ENCODE measurements at regions not wholly inside any gene's neighbourhood (a gene's known extent, or its start where the extent isn't known, plus 50 kb on each side); places are given as distances from the start of the nearest gene placed in this dataset.
A peak's percentile ranks its signal among the peaks of the same experiment; 100 is the strongest.

DNA sequence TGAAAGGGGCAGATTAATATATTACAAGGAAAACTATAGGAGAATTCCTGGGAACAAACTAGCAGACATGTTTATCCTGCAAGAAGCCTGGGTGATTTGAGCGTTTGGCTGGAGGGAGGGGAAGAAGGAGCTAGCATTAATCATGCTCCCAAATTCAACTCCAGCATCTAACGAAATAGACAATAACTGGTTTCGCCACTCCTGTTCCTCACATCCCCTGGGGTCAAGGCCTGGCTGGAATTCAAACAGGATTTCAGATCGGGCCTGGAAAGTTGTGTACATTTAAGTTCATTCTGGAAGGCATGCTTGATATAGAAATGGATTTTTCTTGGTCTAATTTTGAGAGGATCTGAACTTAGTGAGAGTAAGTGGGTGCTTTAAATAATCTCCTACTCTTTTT lies 126.1 kb upstream of the CTAGE1 start:
- no peak for DNase-seq (ENCODE audit: low spot score)

DNA sequence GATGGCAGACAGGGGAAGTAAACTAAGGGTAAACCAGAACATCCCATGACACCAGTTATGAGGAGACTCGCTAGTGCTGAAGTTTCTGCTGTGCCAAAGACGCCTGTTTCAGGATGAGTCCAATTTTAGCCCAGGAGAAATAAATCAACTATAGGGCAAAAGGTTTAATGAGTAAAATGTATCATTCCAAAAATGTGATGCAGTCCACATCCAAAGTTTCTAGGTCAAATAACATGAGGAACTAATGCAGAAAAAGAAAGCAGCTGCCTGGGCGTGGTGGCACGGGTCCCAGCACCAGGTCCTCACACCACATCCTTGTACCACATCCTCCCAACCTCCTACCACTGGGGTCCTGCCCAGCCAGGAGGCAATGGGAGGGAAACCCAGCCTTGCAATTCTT lies 126.9 kb upstream of the CTAGE1 start:
- no peak for DNase-seq (ENCODE audit: low spot score)

DNA sequence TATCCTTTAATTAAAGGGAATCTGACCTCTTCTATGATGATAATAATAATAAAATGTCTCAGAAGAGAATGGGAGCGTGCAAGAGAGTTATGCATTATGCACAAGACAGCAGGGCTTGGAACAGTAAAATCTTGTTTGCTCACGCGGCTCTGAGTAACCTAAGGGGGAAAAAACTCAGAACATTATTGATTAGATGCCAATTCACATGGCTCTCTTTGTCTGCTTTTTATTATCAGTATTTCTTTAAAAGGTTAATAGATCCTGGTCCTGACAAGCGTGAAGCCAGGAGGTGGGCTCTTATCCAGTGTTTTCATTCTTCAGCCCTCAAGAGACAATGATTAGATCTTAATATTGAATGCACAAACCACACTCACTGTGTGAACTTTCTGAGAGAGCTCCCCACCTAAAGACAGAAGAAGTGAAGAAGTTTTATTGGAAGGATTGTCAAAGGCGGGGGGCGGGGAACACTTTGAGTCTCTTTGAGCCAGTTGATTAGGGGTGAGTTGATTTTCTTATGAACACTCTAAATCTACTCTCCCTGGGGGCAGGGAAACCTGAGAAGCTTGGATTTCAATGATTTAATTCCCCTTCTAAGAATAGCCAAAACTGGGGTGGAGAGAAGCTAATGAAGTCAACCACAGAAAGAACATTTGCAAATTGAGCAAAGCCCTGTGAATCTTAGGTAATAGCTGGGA lies 127.5 kb upstream of the CTAGE1 start:
- no peak for DNase-seq (ENCODE audit: low spot score)

DNA sequence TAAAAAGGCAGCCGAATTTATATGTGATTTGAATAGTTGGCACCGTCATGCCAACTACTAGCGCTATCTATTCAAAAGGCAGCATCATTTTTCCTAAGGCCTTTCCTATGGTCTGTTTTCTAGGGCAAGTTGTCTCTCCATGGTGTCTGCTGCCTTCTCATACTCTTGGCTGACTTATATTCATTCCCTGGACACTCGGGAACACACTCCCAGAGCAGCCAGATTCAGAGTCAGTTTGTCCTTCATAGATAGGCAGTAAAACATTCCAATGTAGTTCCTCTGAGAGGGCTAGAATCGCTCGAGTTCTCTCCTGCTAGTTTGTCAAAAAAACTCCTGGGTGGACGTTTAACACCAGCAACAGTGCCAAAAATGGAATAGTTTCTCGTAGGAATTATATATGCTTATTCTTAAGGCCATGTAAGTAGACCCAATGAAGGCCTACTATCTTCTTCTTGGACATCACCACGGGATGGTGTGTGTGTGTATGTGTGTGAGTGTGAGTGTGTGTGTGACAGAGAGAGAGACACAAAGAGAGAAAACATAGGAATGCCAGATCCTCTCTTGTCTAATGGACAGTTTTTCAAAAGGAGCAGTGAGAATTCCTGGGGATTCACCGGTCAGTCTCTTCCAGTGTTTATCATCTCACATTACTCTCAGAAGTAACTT lies 129.3 kb upstream of the CTAGE1 start:
- DNase-seq (ENCODE audit: low spot score), result no peak

DNA sequence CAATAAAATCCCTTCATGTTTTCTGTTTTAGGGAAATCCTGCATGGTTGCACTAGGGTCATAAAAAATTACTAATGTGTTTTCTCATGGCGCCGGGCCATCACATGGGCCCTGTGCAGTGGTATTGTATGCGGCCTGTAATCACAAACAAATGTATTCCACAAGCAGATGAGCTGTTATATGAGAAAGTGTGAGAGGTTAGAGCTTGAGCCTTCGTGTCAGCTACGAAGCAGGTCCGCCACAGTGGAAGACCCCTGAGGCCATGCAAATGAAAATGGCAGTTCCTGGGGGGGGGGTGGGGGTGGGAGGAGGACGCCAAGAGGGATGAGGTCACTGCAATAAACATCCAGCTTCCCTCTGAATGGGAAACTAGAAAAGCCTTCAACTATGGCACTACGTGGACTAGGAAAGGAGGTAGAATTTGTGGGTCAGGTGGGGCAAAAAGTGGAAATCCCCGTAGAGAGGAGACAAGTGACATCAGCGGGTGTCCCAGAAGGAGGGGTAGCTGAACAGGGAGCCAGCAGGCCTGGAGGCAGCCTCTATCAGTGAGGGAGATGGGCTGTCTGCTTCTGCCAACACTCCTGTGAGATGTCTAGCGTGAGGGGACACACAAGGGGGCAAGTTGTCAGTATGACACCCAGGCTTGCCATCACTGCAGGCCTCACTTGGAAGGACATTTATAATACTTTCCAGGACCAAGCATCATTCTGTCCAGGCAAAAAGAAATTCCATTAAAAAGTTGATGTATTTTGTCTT lies 130.3 kb upstream of the CTAGE1 start:
- no peak for DNase-seq (ENCODE audit: low spot score)

DNA sequence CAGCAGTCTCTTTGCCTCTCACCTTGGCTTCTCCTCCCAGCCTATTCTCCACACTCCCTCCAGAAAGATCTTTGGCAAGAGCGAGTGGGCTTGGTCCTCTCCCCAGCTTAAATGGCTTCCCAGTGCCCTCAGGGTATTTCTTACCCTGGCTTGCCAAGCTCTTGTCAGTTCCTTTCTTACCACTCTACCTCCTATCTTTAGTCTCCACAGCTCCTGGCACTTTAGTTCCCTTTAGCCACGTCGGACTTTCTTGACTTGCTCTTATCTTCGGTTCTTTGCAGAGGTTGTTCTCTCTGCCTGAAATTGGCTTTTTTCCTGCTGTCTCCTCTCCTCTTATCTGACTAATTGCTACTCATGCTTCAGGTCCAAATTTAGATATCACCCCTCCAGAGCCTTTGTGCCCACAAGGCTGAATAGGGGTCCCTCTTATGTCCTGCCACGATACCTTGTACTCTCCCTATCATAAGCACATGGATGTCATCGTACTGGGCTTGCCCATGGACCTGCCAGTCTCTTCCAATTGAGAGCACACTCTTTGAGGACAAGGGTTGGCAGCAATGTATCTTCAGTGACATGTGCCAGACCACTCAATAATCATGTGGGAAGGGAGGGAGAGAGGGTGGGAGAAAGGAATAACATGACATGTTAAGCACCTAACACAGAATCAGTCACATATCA lies 131.7 kb upstream of the CTAGE1 start:
- DNase-seq (ENCODE audit: low spot score), result no peak

DNA sequence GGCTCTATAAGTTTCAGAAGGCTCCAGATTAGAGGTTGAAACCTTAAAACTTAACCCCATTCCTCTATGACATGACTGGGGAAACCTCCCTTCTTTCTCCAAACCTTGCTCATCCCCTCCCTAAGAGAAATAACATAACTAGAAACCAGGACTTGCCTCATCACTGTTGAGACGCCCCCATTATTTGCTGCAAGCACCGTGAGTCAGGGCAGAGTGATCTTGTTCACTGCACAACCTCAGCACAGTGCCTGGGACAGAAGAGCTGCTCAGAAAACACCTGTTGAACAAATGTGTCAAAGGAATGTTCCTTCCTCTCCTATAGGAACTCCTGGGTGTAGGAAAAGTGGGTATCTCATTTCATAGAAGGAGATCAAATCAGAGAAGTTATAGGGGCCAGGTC lies 132.7 kb upstream of the CTAGE1 start:
- no peak for DNase-seq (ENCODE audit: low spot score)

DNA sequence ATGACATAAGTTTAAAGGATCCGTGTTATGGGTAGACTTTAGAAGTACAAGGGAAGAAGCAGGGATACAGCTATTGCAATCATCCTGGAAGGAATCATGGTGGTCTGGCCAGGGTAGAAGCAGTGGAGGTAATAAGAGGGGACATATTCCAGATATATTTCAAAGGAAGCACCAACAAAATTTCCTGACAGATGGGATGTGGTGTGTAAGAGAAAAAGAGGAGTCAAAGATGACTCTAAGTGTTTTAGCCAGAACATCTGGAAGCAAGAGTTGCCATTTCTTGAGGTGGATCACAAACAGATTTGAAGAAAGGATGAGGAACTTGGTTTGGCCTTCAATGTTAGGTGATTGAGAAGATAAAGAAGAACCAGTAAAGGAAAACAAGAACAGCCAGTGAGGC lies 133.1 kb upstream of the CTAGE1 start:
- DNase-seq (ENCODE audit: low spot score), result no peak

DNA sequence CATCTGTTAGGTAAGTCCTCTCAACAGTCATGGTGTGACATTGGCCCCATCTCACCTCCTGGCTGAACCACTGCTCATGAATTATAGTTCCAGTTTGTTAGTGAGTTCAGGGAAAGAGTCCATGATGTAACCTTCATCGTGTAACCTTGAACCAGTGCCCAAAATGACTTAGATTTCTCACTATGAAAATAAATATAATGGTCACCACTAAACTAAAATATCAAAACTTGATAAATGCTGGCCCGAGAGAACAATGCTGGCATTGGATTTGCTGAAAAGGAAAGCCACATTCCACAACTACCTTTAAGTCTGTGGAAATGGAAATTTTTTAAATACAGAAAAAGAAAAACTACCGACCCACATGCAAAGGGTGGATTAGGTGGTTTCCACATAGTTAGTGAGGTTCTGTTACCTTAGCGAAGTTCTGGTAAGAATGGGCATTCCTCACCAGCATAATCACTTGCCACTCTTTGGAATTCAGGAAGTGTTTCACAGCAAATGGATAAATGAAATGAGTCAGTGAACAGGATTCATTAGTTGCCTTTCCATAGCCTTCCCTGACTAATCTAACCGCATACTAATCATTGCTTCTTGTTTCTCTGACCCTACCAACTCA lies 133.9 kb upstream of the CTAGE1 start:
- DNase-seq (ENCODE audit: low spot score), result no peak

DNA sequence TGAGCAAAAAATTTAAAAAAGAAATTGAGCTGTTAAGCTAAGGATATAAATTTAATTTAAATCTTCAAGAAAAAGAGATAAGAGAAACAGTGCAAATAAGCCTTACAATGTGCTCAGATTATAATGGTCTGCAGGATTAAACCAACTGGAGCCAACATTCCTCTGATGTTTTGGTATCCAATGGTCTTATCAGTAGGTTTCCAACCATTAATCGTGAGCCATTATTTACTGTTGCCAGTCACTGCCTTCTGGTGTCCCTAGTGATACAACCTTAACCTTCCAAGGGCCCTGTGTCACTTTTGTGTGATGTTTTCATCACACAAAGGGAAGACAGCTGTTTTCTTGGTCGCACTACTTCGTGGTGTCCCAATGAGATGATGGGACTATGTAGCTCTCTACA lies 134.5 kb upstream of the CTAGE1 start:
- DNase-seq (ENCODE audit: low spot score), result no peak

DNA sequence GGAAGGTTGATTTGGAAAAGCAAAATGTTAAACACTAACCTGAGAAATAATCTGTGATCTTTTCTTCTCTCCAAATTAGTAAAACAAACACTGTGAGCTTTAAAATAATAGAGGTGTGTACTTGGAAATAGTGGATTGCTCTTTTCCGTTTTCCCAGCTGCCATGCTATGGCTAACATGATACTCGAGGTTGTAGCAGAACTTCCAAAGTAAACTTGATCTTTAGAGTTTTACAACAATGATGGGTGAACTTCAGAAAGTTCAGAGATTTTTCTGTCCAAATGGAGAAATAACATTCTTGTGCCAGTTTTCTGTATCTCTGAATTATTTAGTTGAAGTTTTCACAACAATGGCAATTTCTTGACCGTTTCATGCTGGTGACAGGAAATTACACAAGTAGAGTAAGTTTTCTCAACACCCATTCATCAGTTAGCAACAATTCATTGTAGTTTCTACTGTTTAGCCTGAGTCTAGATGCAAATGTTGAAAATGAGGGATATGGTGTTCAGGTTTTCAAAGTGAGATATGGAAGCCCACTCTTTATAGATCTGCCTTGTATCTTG lies 135.3 kb upstream of the CTAGE1 start:
- DNase-seq (ENCODE audit: low spot score), result no peak

DNA sequence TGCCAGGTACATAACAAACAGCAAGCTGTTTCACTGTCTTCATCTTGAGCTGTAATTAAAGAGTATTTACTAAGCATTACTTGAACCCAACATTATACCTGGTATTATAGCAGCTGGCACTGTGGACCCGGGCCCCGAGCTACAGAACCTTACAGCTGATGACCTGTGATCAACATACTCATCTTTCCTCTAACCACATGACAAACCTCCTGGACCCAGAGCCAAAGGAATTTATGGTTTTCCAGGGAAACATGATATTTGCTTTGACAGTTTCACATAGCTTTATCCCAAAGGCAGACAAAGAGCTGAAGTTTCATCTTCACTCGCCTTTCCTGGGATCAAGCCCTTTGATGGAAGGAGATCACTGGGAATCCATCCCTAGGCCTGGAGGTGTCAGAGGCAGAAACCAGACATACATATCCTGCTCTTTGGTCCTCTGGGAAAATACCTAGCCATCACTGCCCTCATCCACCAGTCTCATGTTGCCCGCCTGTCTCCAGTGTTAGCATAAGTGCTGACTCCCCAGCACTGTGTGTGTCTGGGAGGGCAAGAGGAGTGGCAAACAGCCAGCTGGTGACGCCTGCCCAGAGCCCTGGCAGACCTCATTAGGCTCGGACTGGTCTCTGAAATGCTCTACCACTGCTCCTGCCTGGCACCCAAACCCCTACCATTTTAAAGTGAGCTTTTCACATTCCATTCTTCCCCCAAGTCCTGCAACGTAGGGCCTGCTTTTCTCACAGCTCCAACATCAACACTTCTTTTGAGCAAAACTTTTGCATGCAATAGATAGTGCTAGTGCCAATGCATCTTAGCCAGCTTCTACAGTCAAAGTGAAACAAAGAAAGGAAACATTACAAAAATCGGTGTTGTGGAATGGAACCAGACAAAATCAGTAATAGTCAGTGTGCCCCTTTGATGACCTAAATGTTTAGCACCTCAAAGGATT lies 138.8 kb upstream of the CTAGE1 start:
- peak; percentile 66 for DNase-seq (ENCODE audit: low spot score)

DNA sequence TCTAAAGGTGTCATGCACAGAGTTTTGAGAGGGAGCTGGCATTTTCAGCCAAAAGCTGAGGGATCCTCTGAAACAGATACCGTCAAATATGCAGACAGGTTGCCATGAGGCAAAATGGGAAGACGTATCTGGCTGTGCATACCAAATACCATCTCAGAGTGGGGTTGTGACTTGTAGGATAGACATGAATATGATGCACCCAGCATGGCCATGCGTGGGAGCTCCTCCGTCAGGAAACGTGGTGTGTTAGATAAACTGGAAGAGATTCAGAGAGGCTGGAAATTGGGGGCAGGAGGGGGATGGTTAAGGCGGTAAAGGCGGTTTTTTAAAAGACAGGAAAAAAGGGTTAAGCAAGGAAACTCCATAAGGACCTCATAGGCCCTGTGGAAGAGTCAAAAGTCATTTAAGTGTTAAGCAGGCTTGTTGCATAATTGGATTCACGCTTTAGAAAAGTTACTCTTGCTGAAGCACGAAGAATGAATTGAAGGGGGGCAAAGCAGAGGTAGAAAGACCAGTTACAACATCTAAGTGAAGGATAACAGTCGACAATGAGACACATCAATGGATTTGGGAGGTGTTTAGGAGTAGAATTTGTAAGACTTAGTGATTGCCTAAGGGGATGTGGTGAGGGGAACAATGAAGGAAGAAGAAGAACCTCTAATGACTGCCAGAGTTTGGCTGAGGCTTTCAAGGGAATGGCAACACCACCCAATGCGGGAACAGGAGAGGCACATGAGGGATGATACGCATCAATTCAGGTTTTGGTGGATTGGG lies 139.6 kb upstream of the CTAGE1 start:
- DNase-seq (ENCODE audit: low spot score), result no peak

DNA sequence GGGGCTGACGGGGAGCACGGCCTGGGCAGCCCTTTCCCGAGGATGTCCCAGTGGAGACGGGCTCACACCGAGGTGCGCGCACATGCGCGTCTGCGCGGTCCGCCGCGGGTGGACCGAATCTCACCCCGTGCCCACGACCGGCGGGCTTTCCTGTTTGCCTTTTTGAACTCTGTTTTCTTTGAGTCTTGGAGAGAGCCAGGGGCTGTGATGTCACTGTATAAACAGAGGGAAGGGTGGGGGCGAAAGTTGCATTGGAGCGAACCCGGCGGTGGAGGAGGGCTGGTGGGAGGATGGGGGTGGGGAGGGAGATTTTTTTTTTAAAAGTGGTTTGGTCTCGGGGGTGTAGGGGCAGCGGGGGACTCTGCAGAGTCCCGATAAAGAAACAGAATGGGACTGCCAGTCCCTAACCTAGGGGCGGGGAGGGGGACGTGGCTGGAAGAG lies 141.2 kb upstream of the CTAGE1 start:
- DNase-seq (ENCODE audit: low spot score), result peak; percentile 67

DNA sequence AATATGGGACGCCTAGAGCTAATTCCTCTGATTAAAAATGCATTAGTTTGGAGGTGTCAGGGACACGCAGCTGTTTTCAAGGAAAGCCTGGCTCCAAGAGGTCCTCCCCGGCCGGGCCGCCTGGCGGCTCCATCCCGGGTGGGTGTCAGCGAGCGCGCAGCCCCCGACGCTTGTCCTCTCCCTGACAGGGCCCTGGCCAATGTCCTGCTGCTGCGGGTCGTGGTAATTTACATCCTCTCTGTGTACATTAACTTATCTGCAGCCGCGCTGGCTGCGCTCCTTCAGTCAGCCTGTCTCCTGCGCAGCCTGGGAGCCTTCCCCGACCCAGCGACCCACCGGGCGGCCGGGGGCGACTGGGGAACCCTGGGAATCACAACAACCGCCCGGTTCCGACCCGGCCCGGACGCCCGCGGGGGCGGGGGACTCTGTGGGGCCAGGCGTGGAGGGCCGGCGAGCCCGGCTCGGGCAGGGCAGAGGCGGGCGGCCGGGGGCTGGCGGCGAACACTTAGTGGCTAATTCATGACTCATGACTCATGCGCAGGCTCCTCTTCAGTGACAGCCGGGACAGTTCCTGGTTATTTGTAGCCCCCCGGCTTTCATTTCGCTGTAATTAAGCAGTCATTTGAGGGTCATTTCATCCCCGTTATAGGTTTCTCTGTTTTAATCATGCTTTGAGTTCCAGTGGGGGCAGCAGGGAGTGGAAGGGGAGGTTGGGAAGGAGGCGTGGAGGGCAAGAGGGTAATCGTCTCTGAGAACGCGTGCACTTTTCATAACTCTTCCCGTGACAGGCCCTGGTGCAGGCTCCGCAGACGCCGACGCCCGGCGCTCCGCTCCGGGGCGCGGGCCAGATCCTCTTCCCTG lies 141.9 kb upstream of the CTAGE1 start:
- DNase-seq (ENCODE audit: low spot score), result peak; percentile 58

DNA sequence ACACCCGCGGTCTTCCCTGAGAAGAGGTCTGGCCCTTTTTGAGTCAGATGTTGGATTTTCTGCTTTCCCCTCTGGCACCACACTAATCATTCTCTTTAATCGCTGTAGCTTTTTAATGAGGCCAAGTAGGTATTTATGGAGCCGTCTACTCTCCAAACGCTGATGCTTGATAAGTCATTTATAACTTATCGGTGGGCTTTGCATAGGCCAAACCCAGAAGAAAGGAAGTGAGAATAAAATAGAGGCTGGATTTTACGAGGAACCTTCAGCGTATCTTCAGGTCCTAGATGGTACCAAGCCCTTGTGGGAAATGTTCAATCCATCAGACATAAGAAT lies 142.5 kb upstream of the CTAGE1 start:
- no peak for DNase-seq (ENCODE audit: low spot score)

DNA sequence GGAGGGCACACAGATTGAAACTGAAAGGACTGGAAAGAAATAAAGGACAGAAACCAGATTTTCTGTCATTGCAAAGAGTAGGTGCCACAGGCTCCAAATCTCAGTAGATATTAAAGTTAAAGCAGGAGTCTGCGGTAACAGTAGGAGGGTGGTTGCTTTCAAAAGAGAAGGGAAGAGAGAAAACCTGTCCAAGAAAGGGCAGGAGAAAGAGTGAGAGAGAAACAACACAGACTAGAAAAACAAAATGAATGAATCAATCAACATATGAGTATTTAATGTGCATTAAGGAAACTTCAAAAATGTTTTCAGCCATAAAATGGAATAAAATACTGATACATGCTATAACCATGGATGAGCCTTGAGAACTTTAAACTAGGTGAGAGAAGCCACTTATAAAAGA lies 143.1 kb upstream of the CTAGE1 start:
- DNase-seq (ENCODE audit: low spot score), result no peak

DNA sequence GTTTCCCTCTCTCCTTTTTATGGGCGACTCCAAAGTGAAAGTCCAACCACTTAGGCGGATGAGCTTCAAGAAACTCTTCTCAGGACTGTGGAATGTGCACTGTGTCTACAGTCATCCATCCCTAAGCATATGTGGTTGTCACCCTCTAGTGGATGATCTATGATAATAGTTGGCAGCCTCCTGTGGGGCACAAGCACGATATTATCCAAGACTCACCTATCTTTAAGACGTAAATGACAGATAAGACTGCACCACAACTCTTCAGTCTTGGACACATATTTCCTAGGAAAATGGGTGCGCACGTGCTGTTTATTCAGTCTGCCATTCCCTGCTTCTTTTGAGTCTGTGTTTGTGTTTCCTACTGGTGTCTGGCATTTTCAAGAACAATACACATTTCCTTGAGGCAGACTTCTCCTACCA lies 145.5 kb upstream of the CTAGE1 start:
- DNase-seq (ENCODE audit: low spot score), result peak; percentile 54

DNA sequence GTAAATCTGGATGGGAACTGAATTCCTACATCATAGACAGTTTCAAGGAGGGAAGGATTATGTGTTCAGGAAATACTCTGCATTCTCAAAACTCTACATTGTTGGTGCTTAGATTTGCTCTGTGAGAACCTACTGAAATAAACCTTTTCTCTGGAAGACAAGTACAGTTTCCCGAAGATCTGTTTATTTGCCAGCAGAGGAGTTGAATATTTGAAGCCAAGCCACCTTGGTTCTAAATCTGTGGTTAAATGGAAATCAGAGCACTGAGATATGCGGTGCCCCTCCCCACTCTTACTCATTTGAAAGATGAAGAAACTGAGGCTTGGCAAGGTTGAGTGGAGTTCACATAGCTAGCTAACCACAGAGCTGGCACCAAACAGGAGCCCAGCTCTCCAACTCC lies 146.3 kb upstream of the CTAGE1 start:
- DNase-seq (ENCODE audit: low spot score), result no peak
